ENCODE measurements at regions not wholly inside any gene's neighbourhood (a gene's known extent, or its start where the extent isn't known, plus 50 kb on each side); places are given as distances from the start of the nearest gene placed in this dataset.
"Not testable (repeated sequence)": the region's sequence is repeated elsewhere in the genome, so short reads cannot be mapped to it uniquely, and the experiment has no call there.

- no peak for TF ChIP-seq CTCF (IDR thresholded peaks at IDR 0.05)
These were observed 476.5 kb downstream of the KCNT2 start for GRCh38 chr1:196131691-196132090.

GRCh38 chr1:196128835-196129234, 479.4 kb downstream of the KCNT2 start:
- Histone ChIP-seq H3K9me3 (no peaks in the 10 kb centered on the region), H3K4me1 (no peaks in the 10 kb centered on the region), H3K4me3 (no peak overlapping the region), H3K36me3 (no peaks in the 10 kb centered on the region), H3K27ac (no peak overlapping the region), H3K27me3 (ENCODE audit: low read depth) (no peaks in the 10 kb centered on the region)
- intact Hi-C loops (cut with DNase I), result no loop called here
- ATAC-seq (no peak), DNase-seq (no peak)
- TF ChIP-seq CTCF (IDR thresholded peaks at IDR 0.05), result no peak

More at GRCh38 chr1:196131691-196132090, 476.5 kb downstream of the KCNT2 start:
- no peaks in the 10 kb centered on the region for H3K9me3 ChIP-seq
- DNase-seq, result no peak
- no peak overlapping the region for H3K27ac ChIP-seq
- H3K4me1 ChIP-seq, result no peaks in the 10 kb centered on the region
- no peaks in the 10 kb centered on the region for H3K27me3 ChIP-seq (ENCODE audit: low read depth)
- no peak overlapping the region for H3K4me3 ChIP-seq
- no peaks in the 10 kb centered on the region for H3K36me3 ChIP-seq
- intact Hi-C loops (cut with DNase I), result no loop called here
- no peak for ATAC-seq

GRCh38 chr1:196121181-196121580, 487.1 kb downstream of the KCNT2 start:
- H3K27me3 ChIP-seq (ENCODE audit: low read depth), result no peaks in the 10 kb centered on the region
- intact Hi-C loops (cut with DNase I), result no loop called here
- no peaks in the 10 kb centered on the region for H3K36me3 ChIP-seq
- DNase-seq (no peak), ATAC-seq (no peak)
- no peak overlapping the region for H3K4me3 ChIP-seq
- TF ChIP-seq CTCF (IDR thresholded peaks at IDR 0.05), result no peak
- H3K9me3 ChIP-seq, result no peaks in the 10 kb centered on the region
- no peak overlapping the region for H3K27ac ChIP-seq
- H3K4me1 ChIP-seq, result no peaks in the 10 kb centered on the region

- Histone ChIP-seq H3K4me3 (no peak overlapping the region), H3K9me3 (no peaks in the 10 kb centered on the region), H3K36me3 (no peaks in the 10 kb centered on the region), H3K27ac (no peak overlapping the region), H3K4me1 (no peaks in the 10 kb centered on the region), H3K27me3 (ENCODE audit: low read depth) (no peaks in the 10 kb centered on the region)
- intact Hi-C loops (cut with DNase I), result no loop called here
- no peak for TF ChIP-seq CTCF (IDR thresholded peaks at IDR 0.05)
- ATAC-seq (peak; percentile 55 to 70), DNase-seq (no peak)
These were observed 492.6 kb downstream of the KCNT2 start for GRCh38 chr1:196115646-196116045.

GRCh38 chr1:196114193-196114592, 494.0 kb downstream of the KCNT2 start:
- intact Hi-C loops (cut with DNase I), result no loop called here
- DNase-seq (no peak), ATAC-seq (no peak)
- Histone ChIP-seq H3K27me3 (ENCODE audit: low read depth) (no peaks in the 10 kb centered on the region), H3K27ac (no peak overlapping the region), H3K4me1 (no peaks in the 10 kb centered on the region), H3K9me3 (no peaks in the 10 kb centered on the region), H3K36me3 (no peaks in the 10 kb centered on the region), H3K4me3 (no peak overlapping the region)
- no peak for TF ChIP-seq CTCF (IDR thresholded peaks at IDR 0.05)

GRCh38 chr1:196108990-196109389, 499.2 kb downstream of the KCNT2 start:
- H3K36me3 ChIP-seq; ATAC-seq; DNase-seq; H3K4me3 ChIP-seq; H3K9me3 ChIP-seq; H3K27me3 ChIP-seq (ENCODE audit: low read depth); H3K4me1 ChIP-seq; H3K27ac ChIP-seq; intact Hi-C loops (cut with DNase I): not testable (repeated sequence)
